ENCODE measurements at regions not wholly inside any gene's neighbourhood (a gene's known extent, or its start where the extent isn't known, plus 50 kb on each side); places are given as distances from the start of the nearest gene placed in this dataset.

- TF ChIP-seq CTCF (IDR thresholded peaks at IDR 0.05; ENCODE audit: unreplicated experiment): peak; percentile 14
- Mint-ChIP-seq H3K4me1 (ENCODE audit: low read depth, unreplicated experiment) (peaks cover 61% of the 10 kb centered on the region), H3K27me3 (ENCODE audit: unreplicated experiment) (no peaks in the 10 kb centered on the region), H3K9me3 (ENCODE audit: low read depth, unreplicated experiment) (no peaks in the 10 kb centered on the region), H3K36me3 (ENCODE audit: insufficient read depth, unreplicated experiment) (peaks cover 4% of the 10 kb centered on the region), H3K27ac (ENCODE audit: unreplicated experiment) (no peak overlapping the region), H3K4me3 (ENCODE audit: low read depth, unreplicated experiment) (no peak overlapping the region)
- BruUV-seq (replicated peaks): no TSS peak
- intact Hi-C loops (cut with micrococcal nuclease; ENCODE audit: unreplicated experiment): no loop called here
- CTCF ChIA-PET: interaction anchor here (0.6 to 2.5 kb wide), 5 partner anchors 11 to 313 kb away, joined by 3 to 6 read pairs (median 4); partner anchors contain the start of gene CEBPB
- DNase-seq: peak; percentile 56
Measured at GRCh38 chr20:50256577-50256976, 65.9 kb downstream of the CEBPB start.

- Mint-ChIP-seq H3K9me3 (ENCODE audit: low read depth, unreplicated experiment) (no peaks in the 10 kb centered on the region), H3K27me3 (ENCODE audit: unreplicated experiment) (no peaks in the 10 kb centered on the region), H3K4me1 (ENCODE audit: low read depth, unreplicated experiment) (peaks cover 60% of the 10 kb centered on the region), H3K27ac (ENCODE audit: unreplicated experiment) (peak overlapping the region; percentile 48), H3K36me3 (ENCODE audit: insufficient read depth, unreplicated experiment) (no peaks in the 10 kb centered on the region), H3K4me3 (ENCODE audit: low read depth, unreplicated experiment) (no peak overlapping the region)
- BruUV-seq (replicated peaks): no TSS peak
- CTCF ChIA-PET: interaction anchor here (0.6 kb wide), 1 partner anchor 40 kb away, joined by 3 read pairs; no protein-coding TSS in a partner anchor
- no peak for DNase-seq
- TF ChIP-seq CTCF (IDR thresholded peaks at IDR 0.05; ENCODE audit: unreplicated experiment): no peak
- intact Hi-C loops (cut with micrococcal nuclease; ENCODE audit: unreplicated experiment): no loop called here
Measured at GRCh38 chr20:50257860-50258259, 67.2 kb downstream of the CEBPB start.

- BruUV-seq (replicated peaks): no TSS peak
- no peaks in the 10 kb centered on the region for H3K9me3 Mint-ChIP-seq (ENCODE audit: low read depth, unreplicated experiment)
Measured at GRCh38 chr20:50258790-50259483, 68.3 kb downstream of the CEBPB start.

DNA sequence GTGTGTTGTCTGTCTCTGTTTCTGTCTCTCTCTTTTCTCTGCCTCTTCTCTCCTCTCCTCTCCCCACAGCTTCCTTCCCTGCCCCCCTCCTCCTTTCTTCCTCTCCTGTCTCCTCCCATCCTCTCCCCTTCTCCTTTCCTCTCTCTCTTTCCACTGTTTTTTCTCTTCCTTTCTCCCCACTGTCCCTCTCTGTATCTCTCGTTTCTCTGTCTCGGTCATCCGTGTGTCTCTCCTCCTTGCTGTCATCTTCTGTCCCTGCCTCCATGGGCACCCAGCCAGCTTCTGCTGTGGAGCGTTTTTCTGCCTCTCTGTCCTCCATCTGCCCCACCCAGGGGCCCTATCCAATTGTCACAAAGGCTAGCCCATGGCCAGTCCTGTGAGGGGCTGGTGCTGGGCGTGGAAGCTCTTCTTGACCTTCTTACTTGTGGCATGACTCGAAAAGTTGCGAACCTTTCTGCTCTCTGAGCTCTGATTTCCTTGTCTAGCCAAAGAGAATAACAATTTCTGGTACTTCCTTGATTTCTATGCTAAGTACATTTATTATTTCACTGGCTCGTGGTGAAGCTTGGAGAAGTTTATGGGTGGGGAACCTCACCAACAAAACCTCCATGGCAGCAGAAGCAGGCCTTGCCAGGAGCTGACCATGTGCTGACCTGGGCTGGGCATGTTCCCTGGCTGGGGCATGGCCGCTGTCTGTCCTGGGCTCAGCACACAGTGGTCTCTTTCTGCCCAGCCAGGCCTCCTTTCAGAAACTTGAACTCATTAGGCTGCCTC, 69.3 kb downstream of the CEBPB start:
- TF ChIP-seq CTCF (IDR thresholded peaks at IDR 0.05; ENCODE audit: unreplicated experiment): no peak
- intact Hi-C loops (cut with micrococcal nuclease; ENCODE audit: unreplicated experiment): no loop called here
- Mint-ChIP-seq H3K4me3 (ENCODE audit: low read depth, unreplicated experiment) (no peak overlapping the region), H3K4me1 (ENCODE audit: low read depth, unreplicated experiment) (peaks cover 60% of the 10 kb centered on the region), H3K36me3 (ENCODE audit: insufficient read depth, unreplicated experiment) (no peaks in the 10 kb centered on the region), H3K9me3 (ENCODE audit: low read depth, unreplicated experiment) (no peaks in the 10 kb centered on the region), H3K27me3 (ENCODE audit: unreplicated experiment) (no peaks in the 10 kb centered on the region), H3K27ac (ENCODE audit: unreplicated experiment) (peak overlapping the region; percentile 39)
- BruUV-seq (replicated peaks): no TSS peak
- DNase-seq: no peak
- CTCF ChIA-PET: interaction anchor here (1.1 to 2.2 kb wide), 5 partner anchors 12 to 45 kb away, joined by 3 to 6 read pairs (median 6); no protein-coding TSS in a partner anchor

More at GRCh38 chr20:50258790-50259483, 68.3 kb downstream of the CEBPB start:
- H3K4me3 Mint-ChIP-seq (ENCODE audit: low read depth, unreplicated experiment): no peak overlapping the region
- no peaks in the 10 kb centered on the region for H3K27me3 Mint-ChIP-seq (ENCODE audit: unreplicated experiment)
- H3K27ac Mint-ChIP-seq (ENCODE audit: unreplicated experiment): no peak overlapping the region
- CTCF ChIA-PET: interaction anchor here (0.6 to 2.2 kb wide), 3 partner anchors 14 to 41 kb away, joined by 3 to 6 read pairs (median 6); no protein-coding TSS in a partner anchor
- H3K36me3 Mint-ChIP-seq (ENCODE audit: insufficient read depth, unreplicated experiment): no peaks in the 10 kb centered on the region
- H3K4me1 Mint-ChIP-seq (ENCODE audit: low read depth, unreplicated experiment): peaks cover 60% of the 10 kb centered on the region
- intact Hi-C loops (cut with micrococcal nuclease; ENCODE audit: unreplicated experiment): no loop called here
- no peak for DNase-seq
- no peak for TF ChIP-seq CTCF (IDR thresholded peaks at IDR 0.05; ENCODE audit: unreplicated experiment)
